OCI-LY3 (cell line): ENCODE measurements at regions not wholly inside any gene's neighbourhood (a gene's known extent, or its start where the extent isn't known, plus 50 kb on each side); places are given as distances from the start of the nearest gene placed in this dataset.

ENCODE experiments used
- CTCF ChIP-seq: fragments of 200-600, 300-600 bp; sonication (generic); IDR thresholded peaks from 2 replicates; pipeline ENCODE4 v1.5.1; 2014; ENCODE audit warnings: antibody characterized with exemption, low read length, low read depth
- EZH2phosphoT487 ChIP-seq: fragments of 200-600 bp; shearing (Covaris generic); IDR thresholded peaks from 2 replicates; pipeline ENCODE4 v1.6.1; 2018; ENCODE audit warnings: antibody characterized with exemption, mixed run types, low read depth

DNA sequence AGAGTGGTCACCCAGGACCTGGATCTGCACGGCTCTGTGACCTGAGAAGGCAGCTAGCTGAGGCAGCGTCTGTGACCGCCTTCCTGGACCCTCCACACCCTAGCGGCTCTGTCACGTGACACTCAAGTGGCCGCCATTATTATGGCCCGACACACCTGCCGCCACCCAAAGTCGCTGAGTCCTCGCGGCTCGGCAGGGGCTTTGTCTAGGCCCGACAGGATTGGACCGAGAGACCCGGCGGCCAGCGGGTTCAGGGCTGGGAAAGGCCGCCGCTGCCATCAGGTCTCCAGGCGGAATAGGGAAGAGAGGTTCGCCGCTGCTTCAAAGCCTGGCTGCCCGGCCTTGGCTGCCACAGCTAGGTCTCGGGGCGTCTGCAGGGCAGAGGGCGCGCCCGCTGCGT, 1162.5 kb upstream of the LRRTM1 start:
- TF ChIP-seq CTCF (no peak), EZH2phosphoT487 (no peak)
